OCI-LY7 (cell line): ENCODE measurements at regions not wholly inside any gene's neighbourhood (a gene's known extent, or its start where the extent isn't known, plus 50 kb on each side); places are given as distances from the start of the nearest gene placed in this dataset.

ENCODE experiments used
- CTCF ChIP-seq: fragments of 200-600 bp; sonication (generic); conservative IDR thresholded peaks from 2 replicates; pipeline ENCODE4 v1.5.1; 2014; ENCODE audit warnings: mild to moderate bottlenecking, antibody characterized with exemption, low read length, moderate library complexity, mixed read lengths
- EZH2phosphoT487 ChIP-seq: fragments of 200-600 bp; sonication (generic); IDR thresholded peaks from 2 replicates; pipeline ENCODE4 v1.6.1; 2018; ENCODE audit warnings: low read depth, borderline replicate concordance, mild to moderate bottlenecking, mixed run types, antibody characterized with exemption, low read length, moderate library complexity, mixed read lengths

GRCh38 chr4:180350901-180351300 is 1892.3 kb upstream of the TENM3 start:
- no peak for TF ChIP-seq CTCF
- TF ChIP-seq EZH2phosphoT487, result no peak
